Tibial artery (tissue), 4 donors: ENCODE measurements at regions not wholly inside any gene's neighbourhood (a gene's known extent, or its start where the extent isn't known, plus 50 kb on each side); places are given as distances from the start of the nearest gene placed in this dataset.

ENCODE experiments used
- DNase-seq, 2 donors: peaks; one replicate each; pipeline ENCODE4 v3.0.0-alpha.2; 2019
- H3K27ac ChIP-seq, 2 donors: fragments of 200-600 bp; sonication (generic) in 1 of 2; 1 replicate in 1 of 2; 2 replicates in 1 of 2; pipeline ENCODE4 v1.5.1; 2018 to 2019; ENCODE audit warnings: mild to moderate bottlenecking in 1 of 2
- H3K27me3 ChIP-seq, 2 donors: fragments of 200-600 bp; sonication (generic) in 1 of 2; one replicate each; pipeline versions ENCODE4 v1.5.1 to v1.6.0; 2016 to 2019
- H3K36me3 ChIP-seq, 3 donors: fragments of 200-600 bp; sonication (generic) in 2 of 3; one replicate each; pipeline ENCODE4 v1.5.1; 2016 to 2019; ENCODE audit warnings: mild to moderate bottlenecking in 2 of 3
- H3K4me1 ChIP-seq, 4 donors: fragments of 200-600 bp; sonication (generic) in 2 of 4; 1 replicate in 3 of 4; 2 replicates in 1 of 4; pipeline ENCODE4 v1.5.1; 2016 to 2019
- H3K4me3 ChIP-seq, 2 donors: fragments of 200-600 bp; sonication (generic) in 1 of 2; 1 replicate in 1 of 2; 2 replicates in 1 of 2; pipeline ENCODE4 v1.5.1; 2018 to 2019; ENCODE audit warnings: mild to moderate bottlenecking in 2 of 2
- H3K9me3 ChIP-seq, 3 donors: fragments of 200-600 bp; sonication (generic) in 1 of 3; one replicate each; pipeline ENCODE4 v1.5.1; 2016 to 2019
- intact Hi-C: fragments of 100-400 bp; cut with DNase I; formaldehyde crosslinking; loops from one replicate; pipeline ENCODE4 v1.15.0; 2023; ENCODE audit warnings: low total_unique reads
- TF ChIP-seq, protein P1 (sequence below), 2 experiments: fragments of 200-600 bp in 1 of 2; fragments of 450-650 bp in 1 of 2; IDR thresholded peaks; one replicate each; pipeline ENCODE4 v1.5.1; 2017 to 2019; ENCODE audit warnings: antibody characterized with exemption in 2 of 2, mild to moderate bottlenecking in 1 of 2, moderate library complexity in 1 of 2

DNA sequence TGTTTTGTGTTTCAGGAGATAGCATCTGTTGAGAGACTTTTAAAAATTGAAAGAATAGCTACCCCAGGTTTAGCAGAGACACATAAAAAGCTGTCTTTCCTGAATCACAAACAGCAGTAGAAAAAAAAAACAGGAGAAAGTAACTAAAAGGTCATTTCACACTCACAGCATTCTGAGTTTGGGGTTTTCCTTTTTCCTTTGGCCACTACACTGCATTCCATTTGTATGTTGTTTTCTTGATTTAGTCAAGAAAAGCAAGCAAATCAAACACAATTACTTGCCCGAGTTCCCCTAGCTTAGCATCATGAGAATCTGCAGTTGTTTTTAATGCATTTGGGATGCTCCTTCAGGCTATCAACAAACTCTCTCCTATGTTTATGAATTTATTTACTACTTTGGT, 161.0 kb downstream of the KCTD12 start:
- Histone ChIP-seq H3K9me3 (no peaks in the 10 kb centered on the region), H3K4me1 (peaks cover 0 to 14% (median 0%) of the 10 kb centered on the region in 4 donors), H3K4me3 (no peak overlapping the region), H3K36me3 (no peaks in the 10 kb centered on the region), H3K27me3 (no peaks in the 10 kb centered on the region), H3K27ac (no peak overlapping the region)
- no peak for DNase-seq
- TF ChIP-seq, protein P1, sequence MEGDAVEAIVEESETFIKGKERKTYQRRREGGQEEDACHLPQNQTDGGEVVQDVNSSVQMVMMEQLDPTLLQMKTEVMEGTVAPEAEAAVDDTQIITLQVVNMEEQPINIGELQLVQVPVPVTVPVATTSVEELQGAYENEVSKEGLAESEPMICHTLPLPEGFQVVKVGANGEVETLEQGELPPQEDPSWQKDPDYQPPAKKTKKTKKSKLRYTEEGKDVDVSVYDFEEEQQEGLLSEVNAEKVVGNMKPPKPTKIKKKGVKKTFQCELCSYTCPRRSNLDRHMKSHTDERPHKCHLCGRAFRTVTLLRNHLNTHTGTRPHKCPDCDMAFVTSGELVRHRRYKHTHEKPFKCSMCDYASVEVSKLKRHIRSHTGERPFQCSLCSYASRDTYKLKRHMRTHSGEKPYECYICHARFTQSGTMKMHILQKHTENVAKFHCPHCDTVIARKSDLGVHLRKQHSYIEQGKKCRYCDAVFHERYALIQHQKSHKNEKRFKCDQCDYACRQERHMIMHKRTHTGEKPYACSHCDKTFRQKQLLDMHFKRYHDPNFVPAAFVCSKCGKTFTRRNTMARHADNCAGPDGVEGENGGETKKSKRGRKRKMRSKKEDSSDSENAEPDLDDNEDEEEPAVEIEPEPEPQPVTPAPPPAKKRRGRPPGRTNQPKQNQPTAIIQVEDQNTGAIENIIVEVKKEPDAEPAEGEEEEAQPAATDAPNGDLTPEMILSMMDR (IDR thresholded peaks at IDR 0.05) = no peak
- intact Hi-C loops = no loop called here

GRCh38 chr13:76724421-76724820, 161.8 kb downstream of the KCTD12 start:
- Histone ChIP-seq H3K9me3 (no peaks in the 10 kb centered on the region), H3K27me3 (no peaks in the 10 kb centered on the region), H3K4me3 (no peak overlapping the region), H3K4me1 (peaks cover 0 to 14% (median 0%) of the 10 kb centered on the region in 4 donors), H3K36me3 (no peaks in the 10 kb centered on the region), H3K27ac (no peak overlapping the region)
- intact Hi-C loops = no loop called here
- no peak for DNase-seq
- TF ChIP-seq, protein P1 (IDR thresholded peaks at IDR 0.05) = no peak

GRCh38 chr13:76723551-76724232, 162.5 kb downstream of the KCTD12 start:
- peak in 1 of 2 donors; percentile 25 for DNase-seq
- intact Hi-C loops = no loop called here
- no peaks in the 10 kb centered on the region for H3K27me3 ChIP-seq
- no peak overlapping the region for H3K4me3 ChIP-seq
- H3K36me3 ChIP-seq = no peaks in the 10 kb centered on the region
- H3K9me3 ChIP-seq = no peaks in the 10 kb centered on the region
- TF ChIP-seq, protein P1 (IDR thresholded peaks at IDR 0.05) = no peak
- H3K4me1 ChIP-seq = peaks cover 0 to 14% (median 0%) of the 10 kb centered on the region in 4 donors
- H3K27ac ChIP-seq = peak overlapping the region; percentile 1 to 39

DNA sequence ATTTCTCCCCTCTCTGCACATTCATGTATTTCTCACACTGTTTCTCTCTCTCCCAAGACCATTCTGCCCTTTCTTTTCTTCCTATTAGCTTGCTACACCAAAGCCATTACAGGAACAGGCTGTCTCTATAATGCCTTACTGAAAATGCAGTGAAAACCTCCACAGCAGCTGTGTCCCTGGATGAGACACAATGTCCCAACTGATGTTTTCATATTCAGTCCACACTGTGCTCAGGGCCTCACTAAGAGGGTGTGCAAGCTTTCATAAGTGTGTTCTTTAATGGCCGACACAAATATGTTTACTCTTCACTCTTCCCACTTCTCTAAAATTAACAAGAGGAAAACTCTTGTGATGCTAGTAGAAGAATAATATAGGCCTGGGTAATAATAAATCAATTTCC, 163.4 kb downstream of the KCTD12 start:
- TF ChIP-seq, protein P1 (IDR thresholded peaks at IDR 0.05) = no peak
- Histone ChIP-seq H3K4me1 (peaks cover 0 to 14% (median 0%) of the 10 kb centered on the region in 4 donors), H3K9me3 (no peaks in the 10 kb centered on the region), H3K27ac (peak overlapping the region in 1 of 2 donors; percentile 1), H3K36me3 (no peaks in the 10 kb centered on the region), H3K4me3 (no peak overlapping the region), H3K27me3 (no peaks in the 10 kb centered on the region)
- intact Hi-C loops = no loop called here
- DNase-seq = no peak

GRCh38 chr13:76720821-76721220, 165.4 kb downstream of the KCTD12 start:
- Histone ChIP-seq H3K4me3 (no peak overlapping the region), H3K36me3 (no peaks in the 10 kb centered on the region), H3K4me1 (peaks cover 0 to 14% (median 0%) of the 10 kb centered on the region in 4 donors), H3K27ac (no peak overlapping the region), H3K27me3 (no peaks in the 10 kb centered on the region), H3K9me3 (no peaks in the 10 kb centered on the region)
- no peak for DNase-seq
- TF ChIP-seq, protein P1 (IDR thresholded peaks at IDR 0.05) = no peak
- intact Hi-C loops = no loop called here
